ENCODE measurements at regions not wholly inside any gene's neighbourhood (a gene's known extent, or its start where the extent isn't known, plus 50 kb on each side); places are given as distances from the start of the nearest gene placed in this dataset.
"Not testable (repeated sequence)": the region's sequence is repeated elsewhere in the genome, so short reads cannot be mapped to it uniquely, and the experiment has no call there.

DNA sequence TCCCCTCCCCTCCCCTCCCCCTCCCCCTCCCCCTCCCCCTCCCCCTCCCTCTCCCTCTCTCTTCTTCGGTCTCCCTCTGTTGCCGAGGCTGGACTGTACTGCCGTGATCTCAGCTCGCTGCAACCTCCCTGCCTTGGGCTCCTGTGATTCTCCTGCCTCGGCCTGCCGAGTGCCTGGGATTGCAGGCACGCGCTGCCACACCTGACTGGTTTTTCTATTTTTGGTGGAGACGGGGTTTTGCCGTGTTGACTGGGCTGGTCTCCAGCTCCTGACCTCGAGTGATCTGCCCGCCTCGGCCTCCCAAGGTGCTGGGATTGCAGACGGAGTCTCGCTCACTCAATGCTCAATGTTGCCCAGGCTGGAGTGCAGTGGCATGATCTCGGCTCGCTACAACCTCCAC, 78.8 kb upstream of the ARMCX2 start:
- ATAC-seq; H3K27ac Mint-ChIP-seq; H3K9me3 Mint-ChIP-seq; DNase-seq (ENCODE audit: low spot score in 2 of 2); H3K4me3 Mint-ChIP-seq; H3K36me3 Mint-ChIP-seq; H3K4me1 Mint-ChIP-seq: not testable (repeated sequence)

DNA sequence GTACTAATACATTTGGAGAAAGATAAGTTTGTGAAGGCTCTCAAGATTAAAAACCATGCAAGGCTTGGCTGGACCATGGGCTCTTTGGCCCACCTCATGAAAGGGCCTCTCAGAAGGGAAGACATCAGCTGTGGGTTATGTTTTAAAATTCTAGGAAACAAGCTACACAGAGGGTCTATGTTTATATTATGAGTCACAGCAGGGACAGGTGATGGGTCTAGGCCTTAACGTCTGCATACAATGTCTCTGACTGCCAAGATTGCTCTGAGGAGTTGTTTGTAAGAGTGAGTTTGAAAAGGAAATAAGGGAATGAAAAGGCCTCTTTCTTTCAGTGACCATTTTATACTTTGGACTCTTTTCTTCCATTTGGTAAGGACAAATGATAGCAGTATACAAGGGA, 77.0 kb upstream of the ARMCX2 start:
- Mint-ChIP-seq H3K4me1 (no peaks in the 10 kb centered on the region), H3K4me3 (no peak overlapping the region), H3K36me3 (no peaks in the 10 kb centered on the region), H3K27ac (no peak overlapping the region), H3K9me3 (no peaks in the 10 kb centered on the region)
- DNase-seq (ENCODE audit: low spot score in 2 of 2) (no peak), ATAC-seq (no peak)

DNA sequence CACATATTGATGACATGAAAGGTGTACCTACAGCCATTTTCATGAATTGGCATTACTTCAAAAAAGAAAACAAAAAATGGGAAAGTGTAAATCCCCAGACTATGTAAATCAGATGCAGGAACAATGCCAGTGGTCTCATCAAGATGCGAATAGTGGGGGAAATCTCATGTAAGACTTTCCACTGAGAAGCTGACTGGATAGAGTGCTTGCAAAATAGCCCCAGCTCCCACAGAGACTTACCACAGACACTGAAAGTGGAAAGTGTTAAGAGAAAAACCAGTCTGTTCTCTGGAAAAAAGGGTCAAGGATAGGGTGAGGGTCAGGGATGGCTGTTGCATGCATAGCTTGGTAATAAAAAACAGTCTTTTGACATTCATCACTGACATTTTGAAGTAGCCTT, 73.2 kb upstream of the ARMCX2 start:
- ATAC-seq (no peak), DNase-seq (ENCODE audit: low spot score in 2 of 2) (no peak)
- H3K36me3 Mint-ChIP-seq: no peaks in the 10 kb centered on the region
- no peak overlapping the region for H3K4me3 Mint-ChIP-seq
- no peak overlapping the region for H3K27ac Mint-ChIP-seq
- no peaks in the 10 kb centered on the region for H3K4me1 Mint-ChIP-seq
- no peaks in the 10 kb centered on the region for H3K9me3 Mint-ChIP-seq

DNA sequence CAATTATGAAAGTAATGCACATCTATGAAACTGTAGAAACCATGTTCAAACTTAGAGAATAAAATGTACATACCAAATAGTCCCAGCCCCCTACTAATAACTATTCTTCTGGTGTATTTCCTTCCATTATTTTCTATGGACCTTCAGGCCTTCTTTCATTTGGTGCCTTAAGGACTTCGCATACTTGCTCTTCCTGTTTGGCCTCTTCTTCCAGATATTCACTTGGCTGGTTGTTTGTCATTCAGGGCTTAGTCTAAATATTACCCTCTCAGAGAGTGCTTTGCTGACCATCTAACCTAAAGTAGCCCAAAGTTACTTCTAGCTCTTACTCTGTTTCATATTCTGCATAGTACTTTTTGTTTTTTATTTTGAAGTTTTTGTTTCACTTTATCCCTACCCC, 70.3 kb upstream of the ARMCX2 start:
- Mint-ChIP-seq H3K9me3 (no peaks in the 10 kb centered on the region), H3K4me1 (no peaks in the 10 kb centered on the region), H3K36me3 (no peaks in the 10 kb centered on the region), H3K27ac (no peak overlapping the region), H3K4me3 (no peak overlapping the region)
- DNase-seq (ENCODE audit: low spot score in 2 of 2) (no peak), ATAC-seq (no peak)

All from stimulated activated effector memory CD8-positive, alpha-beta T cell treated with anti-CD3 and anti-CD28 coated beads, Interleukin-12 subunit alpha, Interleukin-12 subunit beta, amount 100 ng/mL, for 72 hours (primary cell).